ENCODE measurements at regions not wholly inside any gene's neighbourhood (a gene's known extent, or its start where the extent isn't known, plus 50 kb on each side); places are given as distances from the start of the nearest gene placed in this dataset.

GRCh38 chr7:47724335-47724982 is 142.5 kb upstream of the TNS3 start:
- Histone ChIP-seq H3K36me3 (no peaks in the 10 kb centered on the region), H3K27me3 (replicated peaks; ENCODE audit: insufficient read depth) (no peaks in the 10 kb centered on the region), H3K4me1 (replicated peaks) (no peaks in the 10 kb centered on the region), H3K9me3 (no peaks in the 10 kb centered on the region), H3K27ac (no peak overlapping the region), H3K4me3 (no peak overlapping the region)
- DNase-seq (ENCODE audit: low spot score) = no peak
- intact Hi-C loops (cut with DNase I) = no loop called here
- WGBS = 62% methylated on average over 12 of the region's 12 CpGs
- TF ChIP-seq POLR2A (IDR thresholded peaks at IDR 0.05) (no peak), POLR2AphosphoS5 (IDR thresholded peaks at IDR 0.05) (no peak), CTCF (IDR thresholded peaks at IDR 0.05) (no peak)

- intact Hi-C loops (cut with DNase I) = no loop called here
- TF ChIP-seq POLR2AphosphoS5 (IDR thresholded peaks at IDR 0.05) = no peak
- no peak for TF ChIP-seq CTCF (IDR thresholded peaks at IDR 0.05)
- TF ChIP-seq POLR2A (IDR thresholded peaks at IDR 0.05) = no peak
- Histone ChIP-seq H3K4me1 (replicated peaks) (no peaks in the 10 kb centered on the region), H3K36me3 (no peaks in the 10 kb centered on the region), H3K27ac (no peak overlapping the region), H3K27me3 (replicated peaks; ENCODE audit: insufficient read depth) (no peaks in the 10 kb centered on the region), H3K9me3 (no peaks in the 10 kb centered on the region), H3K4me3 (no peak overlapping the region)
- DNase-seq (ENCODE audit: low spot score) = no peak
- 94% methylated on average over 8 of the region's 8 CpGs for WGBS
These were observed 140.2 kb upstream of the TNS3 start for GRCh38 chr7:47722126-47722525.

- Histone ChIP-seq H3K9me3 (no peaks in the 10 kb centered on the region), H3K27me3 (replicated peaks; ENCODE audit: insufficient read depth) (no peaks in the 10 kb centered on the region), H3K36me3 (no peaks in the 10 kb centered on the region), H3K4me1 (replicated peaks) (no peaks in the 10 kb centered on the region), H3K4me3 (no peak overlapping the region), H3K27ac (no peak overlapping the region)
- no peak for DNase-seq (ENCODE audit: low spot score)
- WGBS = 95% methylated on average over 9 of the region's 9 CpGs
- no peak for TF ChIP-seq POLR2A (IDR thresholded peaks at IDR 0.05)
- TF ChIP-seq CTCF (IDR thresholded peaks at IDR 0.05) = no peak
- no peak for TF ChIP-seq POLR2AphosphoS5 (IDR thresholded peaks at IDR 0.05)
- intact Hi-C loops (cut with DNase I) = no loop called here
These were observed 139.8 kb upstream of the TNS3 start for GRCh38 chr7:47721670-47722069.

- no peaks in the 10 kb centered on the region for H3K9me3 ChIP-seq
- no peak overlapping the region for H3K4me3 ChIP-seq
- no peak overlapping the region for H3K27ac ChIP-seq
- intact Hi-C loops (cut with DNase I) = no loop called here
- no peaks in the 10 kb centered on the region for H3K27me3 ChIP-seq (replicated peaks; ENCODE audit: insufficient read depth)
- no peaks in the 10 kb centered on the region for H3K36me3 ChIP-seq
- 78% methylated on average over 8 of the region's 8 CpGs for WGBS
- no peak for DNase-seq (ENCODE audit: low spot score)
- no peaks in the 10 kb centered on the region for H3K4me1 ChIP-seq (replicated peaks)
- TF ChIP-seq POLR2AphosphoS5 (IDR thresholded peaks at IDR 0.05) = no peak
These were observed 139.0 kb upstream of the TNS3 start for GRCh38 chr7:47720907-47721244.

GRCh38 chr7:47720141-47720906 is 138.4 kb upstream of the TNS3 start:
- WGBS = 39% methylated on average over 12 of the region's 12 CpGs
- Histone ChIP-seq H3K4me3 (no peak overlapping the region), H3K27ac (no peak overlapping the region), H3K27me3 (replicated peaks; ENCODE audit: insufficient read depth) (no peaks in the 10 kb centered on the region), H3K36me3 (no peaks in the 10 kb centered on the region), H3K9me3 (no peaks in the 10 kb centered on the region), H3K4me1 (replicated peaks) (no peaks in the 10 kb centered on the region)
- DNase-seq (ENCODE audit: low spot score) = no peak
- no peak for TF ChIP-seq POLR2A (IDR thresholded peaks at IDR 0.05)
- no peak for TF ChIP-seq CTCF (IDR thresholded peaks at IDR 0.05)
- no peak for TF ChIP-seq POLR2AphosphoS5 (IDR thresholded peaks at IDR 0.05)
- intact Hi-C loops (cut with DNase I) = no loop called here
